OCI-LY7 (cell line): ENCODE measurements at regions not wholly inside any gene's neighbourhood (a gene's known extent, or its start where the extent isn't known, plus 50 kb on each side); places are given as distances from the start of the nearest gene placed in this dataset.

ENCODE experiments used
- BruUV-seq: library from RNA; stranded (reverse); fragments of 400-500 nt; replicated peaks from 2 replicates; lab custom pipeline; 2021; lab: Mats Ljungman, UMichigan
- CTCF ChIA-PET: fragments of 300-600 bp; sonication (Branson Sonifier 250); formaldehyde crosslinking; loops from one replicate; lab custom pipeline; 2022; ENCODE audit warnings: antibody characterized with exemption; ENCODE audit not compliant: unreplicated experiment; lab: Charles Lee
- POLR2A ChIA-PET: fragments of 300-600 bp; sonication (Branson Sonifier 250); formaldehyde crosslinking; loops from one replicate; lab custom pipeline; 2022; ENCODE audit warnings: antibody characterized with exemption; lab: Charles Lee
- DNase-seq: peaks from one replicate; pipeline ENCODE4 v3.0.0-alpha.2; 2015; ENCODE audit warnings: low spot score
- H2AFZ ChIP-seq: fragments of 200-600 bp; sonication (generic), shearing (Covaris generic); 2 replicates; pipeline ENCODE4 v1.6.1; 2014; ENCODE audit warnings: mild to moderate bottlenecking, antibody characterized with exemption, low read length, moderate library complexity
- H3K27ac ChIP-seq: fragments of 200-600 bp; sonication (generic); 2 replicates; pipeline ENCODE4 v1.5.1; 2014; ENCODE audit warnings: mixed run types, low read depth, mild to moderate bottlenecking, moderate library complexity, low read length, inconsistent platforms; ENCODE audit not compliant: poor library complexity, severe bottlenecking
- H3K36me3 ChIP-seq: fragments of 200-600 bp; sonication (generic); 2 replicates; pipeline ENCODE4 v1.6.1; 2014; ENCODE audit warnings: mild to moderate bottlenecking, antibody characterized with exemption, low read length, moderate library complexity, mixed read lengths; ENCODE audit not compliant: insufficient read depth
- H3K4me1 ChIP-seq: fragments of 200-600 bp; sonication (generic); 2 replicates; pipeline ENCODE4 v1.5.1; 2014; ENCODE audit warnings: mild to moderate bottlenecking, low read length; ENCODE audit not compliant: insufficient read depth, poor library complexity, severe bottlenecking
- H3K4me2 ChIP-seq: fragments of 200-600 bp; sonication (generic); 2 replicates; pipeline ENCODE4 v1.6.1; 2014; ENCODE audit warnings: mild to moderate bottlenecking, low read length
- H3K4me3 ChIP-seq: fragments of 200-600 bp; sonication (generic); 2 replicates; pipeline ENCODE4 v1.5.1; 2014; ENCODE audit warnings: mild to moderate bottlenecking, low read depth, low read length; ENCODE audit not compliant: poor library complexity, severe bottlenecking
- H3K79me2 ChIP-seq: fragments of 200-600 bp; sonication (generic); 2 replicates; pipeline ENCODE4 v1.6.1; 2016; ENCODE audit warnings: low read depth, mild to moderate bottlenecking, low read length, moderate library complexity, mixed read lengths; ENCODE audit not compliant: insufficient read depth
- H3K9me2 ChIP-seq: fragments of 200-600 bp; sonication (generic); 2 replicates; pipeline ENCODE4 v1.6.1; 2016; ENCODE audit warnings: mild to moderate bottlenecking, low read length, mixed read lengths; ENCODE audit not compliant: insufficient read depth
- H3K9me3 ChIP-seq: fragments of 200-600 bp; sonication (generic); 2 replicates; pipeline ENCODE4 v1.6.1; 2014; ENCODE audit warnings: mild to moderate bottlenecking, mixed run types, low read length, mixed read lengths
- H4K20me1 ChIP-seq: fragments of 200-600 bp; sonication (generic); 2 replicates; pipeline ENCODE4 v1.6.1; 2014; ENCODE audit warnings: mild to moderate bottlenecking, antibody characterized with exemption, low read length, moderate library complexity, mixed read lengths; ENCODE audit not compliant: insufficient read depth
- EZH2phosphoT487 ChIP-seq: fragments of 200-600 bp; sonication (generic); IDR thresholded peaks from 2 replicates; pipeline ENCODE4 v1.6.1; 2018; ENCODE audit warnings: low read depth, borderline replicate concordance, mild to moderate bottlenecking, mixed run types, antibody characterized with exemption, low read length, moderate library complexity, mixed read lengths
- intact Hi-C: fragments of 100-400 bp; cut with micrococcal nuclease; formaldehyde crosslinking; loops from one replicate; pipeline ENCODE4 v1.10.0; 2022; ENCODE audit not compliant: unreplicated experiment
- TF ChIP-seq, protein P1 (sequence below): fragments of 200-600 bp; sonication (generic); conservative IDR thresholded peaks from 2 replicates; pipeline ENCODE4 v1.5.1; 2014; ENCODE audit warnings: mild to moderate bottlenecking, antibody characterized with exemption, low read length, moderate library complexity, mixed read lengths

- no peak overlapping the region for H3K4me3 ChIP-seq
- H3K9me3 ChIP-seq = no peaks in the 10 kb centered on the region
- H3K79me2 ChIP-seq = no peaks in the 10 kb centered on the region
- POLR2A ChIA-PET = no interaction called here
- H3K9me2 ChIP-seq = no peaks in the 10 kb centered on the region
- H2AFZ ChIP-seq = no peak overlapping the region
- H3K27ac ChIP-seq = no peak overlapping the region
- H3K4me2 ChIP-seq = no peak overlapping the region
- TF ChIP-seq, protein P1, sequence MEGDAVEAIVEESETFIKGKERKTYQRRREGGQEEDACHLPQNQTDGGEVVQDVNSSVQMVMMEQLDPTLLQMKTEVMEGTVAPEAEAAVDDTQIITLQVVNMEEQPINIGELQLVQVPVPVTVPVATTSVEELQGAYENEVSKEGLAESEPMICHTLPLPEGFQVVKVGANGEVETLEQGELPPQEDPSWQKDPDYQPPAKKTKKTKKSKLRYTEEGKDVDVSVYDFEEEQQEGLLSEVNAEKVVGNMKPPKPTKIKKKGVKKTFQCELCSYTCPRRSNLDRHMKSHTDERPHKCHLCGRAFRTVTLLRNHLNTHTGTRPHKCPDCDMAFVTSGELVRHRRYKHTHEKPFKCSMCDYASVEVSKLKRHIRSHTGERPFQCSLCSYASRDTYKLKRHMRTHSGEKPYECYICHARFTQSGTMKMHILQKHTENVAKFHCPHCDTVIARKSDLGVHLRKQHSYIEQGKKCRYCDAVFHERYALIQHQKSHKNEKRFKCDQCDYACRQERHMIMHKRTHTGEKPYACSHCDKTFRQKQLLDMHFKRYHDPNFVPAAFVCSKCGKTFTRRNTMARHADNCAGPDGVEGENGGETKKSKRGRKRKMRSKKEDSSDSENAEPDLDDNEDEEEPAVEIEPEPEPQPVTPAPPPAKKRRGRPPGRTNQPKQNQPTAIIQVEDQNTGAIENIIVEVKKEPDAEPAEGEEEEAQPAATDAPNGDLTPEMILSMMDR = no peak
- no peak for TF ChIP-seq EZH2phosphoT487
- no peak for DNase-seq
- no TSS peak for BruUV-seq
- H3K4me1 ChIP-seq = no peaks in the 10 kb centered on the region
- no peaks in the 10 kb centered on the region for H4K20me1 ChIP-seq
- H3K36me3 ChIP-seq = no peaks in the 10 kb centered on the region
- intact Hi-C loops = no loop called here
- CTCF ChIA-PET = no interaction called here
These were observed 256.6 kb downstream of the CNTN3 start for GRCh38 chr3:74357881-74358280.

- H3K4me1 ChIP-seq = no peaks in the 10 kb centered on the region
- no peak for DNase-seq
- no peak overlapping the region for H2AFZ ChIP-seq
- CTCF ChIA-PET = no interaction called here
- H3K36me3 ChIP-seq = no peaks in the 10 kb centered on the region
- POLR2A ChIA-PET = interaction anchor here (0.6 kb wide), 1 partner anchor 78 kb away, joined by 3 read pairs; no protein-coding TSS in a partner anchor
- no peak overlapping the region for H3K27ac ChIP-seq
- no peaks in the 10 kb centered on the region for H3K79me2 ChIP-seq
- H3K9me3 ChIP-seq = no peaks in the 10 kb centered on the region
- no peak overlapping the region for H3K4me3 ChIP-seq
- H3K4me2 ChIP-seq = no peak overlapping the region
- no peaks in the 10 kb centered on the region for H4K20me1 ChIP-seq
- no peaks in the 10 kb centered on the region for H3K9me2 ChIP-seq
- BruUV-seq = no TSS peak
- intact Hi-C loops = no loop called here
- TF ChIP-seq, protein P1 = 0 out of 2 replicates have a peak, but pooled peaks have one; percentile 30
- TF ChIP-seq EZH2phosphoT487 = no peak
These were observed 261.4 kb downstream of the CNTN3 start for GRCh38 chr3:74353039-74353438.

DNA sequence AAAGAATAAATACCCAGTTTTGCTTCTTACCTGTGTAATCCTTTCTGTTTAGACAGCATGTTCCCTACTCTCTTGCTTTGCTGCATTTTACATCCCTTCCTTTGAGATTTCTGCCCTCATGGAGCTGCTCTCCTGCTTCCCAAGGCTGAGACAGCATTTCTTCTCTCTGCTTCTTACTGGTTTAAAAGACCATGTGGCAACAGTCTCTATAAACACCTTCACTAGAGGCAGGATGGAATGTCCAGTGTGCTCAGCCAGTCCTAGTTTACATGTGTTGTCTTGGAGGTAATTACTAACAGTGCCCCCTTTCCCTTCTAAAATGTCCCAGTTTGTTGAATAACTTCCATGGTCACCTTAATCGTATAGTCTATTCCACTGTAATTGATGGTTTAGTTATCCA lies 262.3 kb downstream of the CNTN3 start:
- Histone ChIP-seq H3K36me3 (no peaks in the 10 kb centered on the region), H4K20me1 (no peaks in the 10 kb centered on the region), H3K9me3 (no peaks in the 10 kb centered on the region), H2AFZ (no peak overlapping the region), H3K4me1 (no peaks in the 10 kb centered on the region), H3K4me3 (no peak overlapping the region), H3K79me2 (no peaks in the 10 kb centered on the region), H3K4me2 (no peak overlapping the region), H3K27ac (no peak overlapping the region), H3K9me2 (no peaks in the 10 kb centered on the region)
- no TSS peak for BruUV-seq
- intact Hi-C loops = no loop called here
- POLR2A ChIA-PET = interaction anchor here (0.7 kb wide), 1 partner anchor 20 kb away, joined by 3 read pairs; no protein-coding TSS in a partner anchor
- TF ChIP-seq, protein P1 = no peak
- no peak for TF ChIP-seq EZH2phosphoT487
- DNase-seq = no peak
- CTCF ChIA-PET = no interaction called here
